Trophoblast cell (in vitro differentiated cells and primary cell): ENCODE measurements at regions not wholly inside any gene's neighbourhood (a gene's known extent, or its start where the extent isn't known, plus 50 kb on each side); places are given as distances from the start of the nearest gene placed in this dataset.

Source experiments
- DNase-seq, 2 donors: peaks; one replicate each; pipeline ENCODE4 v3.0.0-alpha.2; 2016
- H2AFZ ChIP-seq: 2 replicates; pipeline ENCODE4 v1.6.1; 2013; ENCODE audit warnings: low read length, moderate library complexity, mild to moderate bottlenecking; ENCODE audit not compliant: insufficient read depth, poor library complexity
- H2AK5ac ChIP-seq: 2 replicates; pipeline ENCODE4 v1.6.1; 2013; ENCODE audit warnings: mild to moderate bottlenecking, low read length
- H2BK120ac ChIP-seq: 2 replicates; pipeline ENCODE4 v1.6.1; 2013; ENCODE audit warnings: low read length, mild to moderate bottlenecking, moderate library complexity; ENCODE audit not compliant: insufficient read depth, poor library complexity
- H2BK12ac ChIP-seq: 2 replicates; pipeline ENCODE4 v1.6.1; 2013; ENCODE audit warnings: mild to moderate bottlenecking, low read length, moderate library complexity
- H2BK5ac ChIP-seq: 2 replicates; pipeline ENCODE4 v1.6.1; 2013; ENCODE audit warnings: low read length, low read depth, moderate library complexity, mild to moderate bottlenecking; ENCODE audit not compliant: poor library complexity
- H3K14ac ChIP-seq: 2 replicates; pipeline ENCODE4 v1.6.1; 2013; ENCODE audit warnings: mild to moderate bottlenecking, low read length
- H3K18ac ChIP-seq: 2 replicates; pipeline ENCODE4 v1.6.1; 2013; ENCODE audit warnings: mild to moderate bottlenecking, low read length
- H3K23ac ChIP-seq: 2 replicates; pipeline ENCODE4 v1.6.1; 2013; ENCODE audit warnings: low read length
- H3K27ac ChIP-seq: 2 replicates; pipeline ENCODE4 v1.5.1; 2013; ENCODE audit warnings: low read depth, mild to moderate bottlenecking, inconsistent platforms, low read length, moderate library complexity
- H3K27me3 ChIP-seq: 2 replicates; pipeline ENCODE4 v1.6.1; 2013; ENCODE audit warnings: inconsistent platforms, mild to moderate bottlenecking, low read length, moderate library complexity; ENCODE audit not compliant: insufficient read depth
- H3K36me3 ChIP-seq, 2 experiments: 1 replicate in 1 of 2; 2 replicates in 1 of 2; pipeline ENCODE4 v1.6.1; 2013; ENCODE audit warnings: low read length in 2 of 2, mild to moderate bottlenecking in 2 of 2, moderate library complexity in 1 of 2; ENCODE audit not compliant: insufficient read depth in 2 of 2, control insufficient read depth in 1 of 2
- H3K4ac ChIP-seq: 2 replicates; pipeline ENCODE4 v1.6.1; 2013; ENCODE audit warnings: low read depth, mild to moderate bottlenecking, low read length, moderate library complexity
- H3K4me1 ChIP-seq, 2 experiments: 1 replicate in 1 of 2; 2 replicates in 1 of 2; pipeline ENCODE4 v1.6.1; 2013; ENCODE audit warnings: low read length in 2 of 2, mild to moderate bottlenecking in 2 of 2, moderate library complexity in 1 of 2; ENCODE audit not compliant: insufficient read depth in 2 of 2, control insufficient read depth in 1 of 2
- H3K4me2 ChIP-seq: 2 replicates; pipeline ENCODE4 v1.6.1; 2013; ENCODE audit warnings: inconsistent platforms, mild to moderate bottlenecking, low read length, moderate library complexity
- H3K4me3 ChIP-seq: 2 replicates; pipeline ENCODE4 v1.5.1; 2013; ENCODE audit warnings: mild to moderate bottlenecking, low read depth, low read length, inconsistent platforms
- H3K79me1 ChIP-seq: one replicate; pipeline ENCODE4 v1.6.1; 2013; ENCODE audit warnings: low read length
- H3K79me2 ChIP-seq: 2 replicates; pipeline ENCODE4 v1.6.1; 2013; ENCODE audit warnings: low read length, mild to moderate bottlenecking; ENCODE audit not compliant: control insufficient read depth, insufficient read depth, poor library complexity
- H3K9ac ChIP-seq: 2 replicates; pipeline ENCODE4 v1.6.1; 2013; ENCODE audit warnings: mild to moderate bottlenecking, low read length
- H3K9me3 ChIP-seq: 2 replicates; pipeline ENCODE4 v1.6.1; 2013; ENCODE audit warnings: low read depth, mild to moderate bottlenecking, control low read depth, inconsistent platforms, low read length; ENCODE audit not compliant: insufficient read depth
- H4K12ac ChIP-seq: 2 replicates; pipeline ENCODE4 v1.6.1; 2013; ENCODE audit warnings: low read depth, mild to moderate bottlenecking, low read length, moderate library complexity
- H4K8ac ChIP-seq: 2 replicates; pipeline ENCODE4 v1.6.1; 2013; ENCODE audit warnings: low read depth, mild to moderate bottlenecking, low read length, moderate library complexity
- H4K91ac ChIP-seq: one replicate; pipeline ENCODE4 v1.6.1; 2013; ENCODE audit warnings: low read depth, mild to moderate bottlenecking, low read length, moderate library complexity
- WGBS: extraction: QIAGEN DNeasy Blood & Tissue Kit; methylation state at CpG from one replicate; pipeline ENCODE4 v1.1.7; 2013; ENCODE audit warnings: missing lambda C conversion rate; ENCODE audit not compliant: insufficient read length, insufficient coverage; ENCODE audit errors: extremely low coverage; 5-methylcytosine and 5-hydroxymethylcytosine counted together

GRCh38 chr16:35751191-35751941 is 2292.0 kb downstream of the TP53TG3F start:
- Histone ChIP-seq H4K12ac (no peak overlapping the region), H4K91ac (no peak overlapping the region), H2AK5ac (no peak overlapping the region), H2AFZ (no peak overlapping the region), H4K8ac (no peak overlapping the region), H2BK12ac (no peak overlapping the region), H3K4me1 (no peaks in the 10 kb centered on the region), H3K23ac (no peak overlapping the region), H3K14ac (no peak overlapping the region), H3K4me2 (no peak overlapping the region), H3K9me3 (peaks cover 88% of the 10 kb centered on the region), H3K9ac (no peak overlapping the region), H3K4ac (no peak overlapping the region), H3K18ac (no peak overlapping the region), H3K27ac (no peak overlapping the region), H2BK120ac (no peak overlapping the region), H3K27me3 (no peaks in the 10 kb centered on the region), H3K36me3 (no peaks in the 10 kb centered on the region), H3K79me2 (no peaks in the 10 kb centered on the region), H3K4me3 (no peak overlapping the region), H2BK5ac (no peak overlapping the region), H3K79me1 (no peaks in the 10 kb centered on the region)
- no peak for DNase-seq
- no CpG with 5 or more reads among the region's 24 CpGs for WGBS

GRCh38 chr16:35752012-35752772 is 2292.8 kb downstream of the TP53TG3F start:
- Histone ChIP-seq H2BK120ac (no peak overlapping the region), H4K8ac (no peak overlapping the region), H4K12ac (no peak overlapping the region), H3K18ac (no peak overlapping the region), H2BK12ac (no peak overlapping the region), H3K36me3 (no peaks in the 10 kb centered on the region), H4K91ac (no peak overlapping the region), H3K79me2 (no peaks in the 10 kb centered on the region), H3K79me1 (no peaks in the 10 kb centered on the region), H3K27me3 (no peaks in the 10 kb centered on the region), H3K23ac (no peak overlapping the region), H3K4me3 (no peak overlapping the region), H3K4me1 (no peaks in the 10 kb centered on the region), H3K9me3 (peaks cover 79% of the 10 kb centered on the region), H2BK5ac (no peak overlapping the region), H2AFZ (no peak overlapping the region), H3K14ac (no peak overlapping the region), H2AK5ac (no peak overlapping the region), H3K4ac (no peak overlapping the region), H3K9ac (no peak overlapping the region), H3K27ac (no peak overlapping the region), H3K4me2 (no peak overlapping the region)
- no CpG with 5 or more reads among the region's 18 CpGs for WGBS
- DNase-seq, result no peak

GRCh38 chr16:35752773-35753558 is 2293.6 kb downstream of the TP53TG3F start:
- H2BK120ac ChIP-seq, result no peak overlapping the region
- H2AFZ ChIP-seq, result no peak overlapping the region
- peaks cover 72% of the 10 kb centered on the region for H3K9me3 ChIP-seq
- H3K4ac ChIP-seq, result no peak overlapping the region
- no peak overlapping the region for H3K27ac ChIP-seq
- no peak overlapping the region for H4K12ac ChIP-seq
- H2BK12ac ChIP-seq, result no peak overlapping the region
- no peak overlapping the region for H3K9ac ChIP-seq
- H3K4me2 ChIP-seq, result no peak overlapping the region
- H3K4me3 ChIP-seq, result no peak overlapping the region
- no peak overlapping the region for H4K91ac ChIP-seq
- H4K8ac ChIP-seq, result no peak overlapping the region
- DNase-seq, result no peak
- H3K23ac ChIP-seq, result no peak overlapping the region
- no peaks in the 10 kb centered on the region for H3K36me3 ChIP-seq
- H3K27me3 ChIP-seq, result no peaks in the 10 kb centered on the region
- H3K14ac ChIP-seq, result no peak overlapping the region
- H3K18ac ChIP-seq, result no peak overlapping the region
- no peak overlapping the region for H2AK5ac ChIP-seq
- H3K79me2 ChIP-seq, result no peaks in the 10 kb centered on the region
- no peaks in the 10 kb centered on the region for H3K4me1 ChIP-seq
- H3K79me1 ChIP-seq, result no peaks in the 10 kb centered on the region
- H2BK5ac ChIP-seq, result no peak overlapping the region
- no CpG with 5 or more reads among the region's 22 CpGs for WGBS

GRCh38 chr16:35753559-35754390 is 2294.4 kb downstream of the TP53TG3F start:
- Histone ChIP-seq H3K4me2 (no peak overlapping the region), H3K4me1 (no peaks in the 10 kb centered on the region), H4K12ac (no peak overlapping the region), H3K9ac (no peak overlapping the region), H3K4ac (no peak overlapping the region), H2BK120ac (no peak overlapping the region), H2BK12ac (no peak overlapping the region), H2AK5ac (no peak overlapping the region), H4K91ac (no peak overlapping the region), H4K8ac (no peak overlapping the region), H3K79me1 (no peaks in the 10 kb centered on the region), H2AFZ (no peak overlapping the region), H3K4me3 (no peak overlapping the region), H3K36me3 (no peaks in the 10 kb centered on the region), H3K27ac (no peak overlapping the region), H3K79me2 (no peaks in the 10 kb centered on the region), H3K14ac (no peak overlapping the region), H3K9me3 (peaks cover 64% of the 10 kb centered on the region), H3K18ac (no peak overlapping the region), H3K27me3 (no peaks in the 10 kb centered on the region), H2BK5ac (no peak overlapping the region), H3K23ac (no peak overlapping the region)
- no CpG with 5 or more reads among the region's 12 CpGs for WGBS
- no peak for DNase-seq
